HEK293T (cell line): ENCODE measurements at regions not wholly inside any gene's neighbourhood (a gene's known extent, or its start where the extent isn't known, plus 50 kb on each side); places are given as distances from the start of the nearest gene placed in this dataset.
"Not testable (repeated sequence)": the region's sequence is repeated elsewhere in the genome, so short reads cannot be mapped to it uniquely, and the experiment has no call there.

ENCODE experiments used
- ARNT ChIP-seq: fragments of 450-650 bp; IDR thresholded peaks from 2 replicates; pipeline ENCODE4 v1.6.1; 2017; ENCODE audit warnings: mild to moderate bottlenecking
- ELF4 ChIP-seq: fragments of 450-650 bp; IDR thresholded peaks from 2 replicates; pipeline ENCODE4 v1.6.1; 2017; ENCODE audit warnings: antibody characterized with exemption
- FOXK2 ChIP-seq: fragments of 450-650 bp; IDR thresholded peaks from 2 replicates; pipeline ENCODE4 v1.6.1; 2016; ENCODE audit warnings: mild to moderate bottlenecking
- L3MBTL2 ChIP-seq: fragments of 450-650 bp; conservative IDR thresholded peaks from 2 replicates; pipeline ENCODE4 v1.6.1; 2016; ENCODE audit warnings: mild to moderate bottlenecking
- PKNOX1 ChIP-seq: fragments of 450-650 bp; IDR thresholded peaks from 2 replicates; pipeline ENCODE4 v1.6.1; 2016
- SUZ12 ChIP-seq: fragments of 450-650 bp; IDR thresholded peaks from 2 replicates; pipeline ENCODE4 v1.6.1; 2016; ENCODE audit warnings: mild to moderate bottlenecking

- not testable (repeated sequence) for TF ChIP-seq ELF4, SUZ12, L3MBTL2, PKNOX1, FOXK2, ARNT
These were observed 1527.5 kb downstream of the TBC1D22A start for GRCh38 chr22:48289954-48290353.
